Neural progenitor cell (in vitro differentiated cells): ENCODE measurements at regions not wholly inside any gene's neighbourhood (a gene's known extent, or its start where the extent isn't known, plus 50 kb on each side); places are given as distances from the start of the nearest gene placed in this dataset.

Source experiments
- DNase-seq: peaks from one replicate; pipeline ENCODE4 v3.0.0-alpha.2; 2016; ENCODE audit warnings: low spot score
- H2AFZ ChIP-seq: fragments of 200-600 bp; sonication (generic); replicated peaks from 2 replicates; pipeline ENCODE4 v1.6.1; 2016; ENCODE audit warnings: antibody characterized with exemption
- H3F3A ChIP-seq: fragments of 200-600 bp; sonication (generic); 2 replicates; pipeline ENCODE4 v1.6.1; 2016; ENCODE audit warnings: antibody characterized with exemption, low read depth
- H3K27ac ChIP-seq: fragments of 200-600 bp; sonication (generic); 2 replicates; pipeline ENCODE4 v1.5.1; 2016; ENCODE audit warnings: mild to moderate bottlenecking
- H3K27me3 ChIP-seq: fragments of 200-600 bp; sonication (generic); 2 replicates; pipeline ENCODE4 v1.6.1; 2016; ENCODE audit warnings: mild to moderate bottlenecking, moderate library complexity
- H3K36me3 ChIP-seq: fragments of 200-600 bp; sonication (generic); 2 replicates; pipeline ENCODE4 v1.5.1; 2016
- H3K4me1 ChIP-seq: fragments of 200-600 bp; sonication (generic); 2 replicates; pipeline ENCODE4 v1.6.1; 2016; ENCODE audit warnings: mixed run types
- H3K4me2 ChIP-seq: fragments of 200-600 bp; sonication (generic); 2 replicates; pipeline ENCODE4 v1.6.1; 2016
- H3K4me3 ChIP-seq: fragments of 200-600 bp; sonication (generic); 2 replicates; pipeline ENCODE4 v1.5.1; 2016
- H3K79me2 ChIP-seq: fragments of 200-600 bp; sonication (generic); 2 replicates; pipeline ENCODE4 v1.6.1; 2016; ENCODE audit warnings: low read depth
- H3K9ac ChIP-seq: fragments of 200-600 bp; sonication (generic); 2 replicates; pipeline ENCODE4 v1.6.1; 2016
- H3K9me3 ChIP-seq: fragments of 200-600 bp; sonication (generic); 2 replicates; pipeline ENCODE4 v1.5.1; 2016; ENCODE audit warnings: low read depth
- H4K20me1 ChIP-seq: fragments of 200-600 bp; sonication (generic); 2 replicates; pipeline ENCODE4 v1.6.1; 2016; ENCODE audit warnings: low read depth
- H3K27ac Mint-ChIP-seq: 3 replicates; pipeline ENCODE4 v1.8.0; 2021; ENCODE audit warnings: mixed read lengths
- H3K27me3 Mint-ChIP-seq: 2 replicates; pipeline ENCODE4 v1.8.0; 2022; ENCODE audit warnings: low read depth, mild to moderate bottlenecking, inconsistent platforms, moderate library complexity, mixed read lengths; ENCODE audit not compliant: insufficient read depth
- H3K36me3 Mint-ChIP-seq: 3 replicates; pipeline ENCODE4 v1.8.0; 2021; ENCODE audit warnings: mixed read lengths
- H3K4me1 Mint-ChIP-seq: 3 replicates; pipeline ENCODE4 v1.8.0; 2021; ENCODE audit warnings: mixed read lengths
- H3K4me3 Mint-ChIP-seq: 3 replicates; pipeline ENCODE4 v1.8.0; 2021; ENCODE audit warnings: mild to moderate bottlenecking, moderate library complexity, mixed read lengths
- H3K9me3 Mint-ChIP-seq: 3 replicates; pipeline ENCODE4 v1.8.0; 2020; ENCODE audit warnings: mixed read lengths
- CTCF ChIP-seq: fragments of 200-600 bp; sonication (generic); IDR thresholded peaks from 2 replicates; pipeline ENCODE4 v1.5.1; 2017; ENCODE audit warnings: antibody characterized with exemption, mild to moderate bottlenecking
- EZH2 ChIP-seq: fragments of 200-600 bp; sonication (generic); IDR thresholded peaks from 2 replicates; pipeline ENCODE4 v1.6.1; 2017; ENCODE audit warnings: antibody characterized with exemption, mild to moderate bottlenecking, moderate library complexity
- EZH2phosphoT487 ChIP-seq: fragments of 200-600 bp; sonication (generic); IDR thresholded peaks from 2 replicates; pipeline ENCODE4 v1.6.1; 2017; ENCODE audit warnings: antibody characterized with exemption

GRCh38 chr9:1337169-1337568 is 287.0 kb downstream of the DMRT2 start:
- peaks cover 5% of the 10 kb centered on the region for H3K27me3 Mint-ChIP-seq
- H3K9me3 ChIP-seq, result peaks cover 28% of the 10 kb centered on the region
- no peak for TF ChIP-seq EZH2
- no peak for TF ChIP-seq EZH2phosphoT487
- TF ChIP-seq CTCF, result no peak

GRCh38 chr9:1340390-1340789 is 290.2 kb downstream of the DMRT2 start:
- Histone ChIP-seq H3F3A (no peaks in the 10 kb centered on the region), H3K27ac (no peak overlapping the region), H3K9ac (no peak overlapping the region), H3K36me3 (no peaks in the 10 kb centered on the region), H3K79me2 (no peaks in the 10 kb centered on the region), H3K4me2 (no peak overlapping the region), H3K4me3 (no peak overlapping the region), H3K9me3 (peaks cover 36% of the 10 kb centered on the region), H3K27me3 (no peaks in the 10 kb centered on the region), H3K4me1 (no peaks in the 10 kb centered on the region), H4K20me1 (no peaks in the 10 kb centered on the region), H2AFZ (no peak overlapping the region)
- Mint-ChIP-seq H3K4me1 (no peaks in the 10 kb centered on the region), H3K4me3 (no peak overlapping the region), H3K27me3 (peaks cover 5% of the 10 kb centered on the region), H3K9me3 (peaks cover 2% of the 10 kb centered on the region), H3K27ac (no peak overlapping the region), H3K36me3 (no peaks in the 10 kb centered on the region)
- no peak for DNase-seq
- TF ChIP-seq EZH2phosphoT487, result no peak
- no peak for TF ChIP-seq EZH2
- no peak for TF ChIP-seq CTCF

More at GRCh38 chr9:1337169-1337568, 287.0 kb downstream of the DMRT2 start:
- H2AFZ ChIP-seq, result no peak overlapping the region
- no peak for DNase-seq
- no peaks in the 10 kb centered on the region for H3K36me3 Mint-ChIP-seq
- H3K9me3 Mint-ChIP-seq, result no peaks in the 10 kb centered on the region
- H3K4me1 Mint-ChIP-seq, result peaks cover 2% of the 10 kb centered on the region
- no peak overlapping the region for H3K27ac ChIP-seq
- no peak overlapping the region for H3K4me2 ChIP-seq
- H3K27me3 ChIP-seq, result no peaks in the 10 kb centered on the region
- no peaks in the 10 kb centered on the region for H4K20me1 ChIP-seq
- H3K9ac ChIP-seq, result no peak overlapping the region
- H3K4me1 ChIP-seq, result no peaks in the 10 kb centered on the region
- no peak overlapping the region for H3K27ac Mint-ChIP-seq
- no peak overlapping the region for H3K4me3 Mint-ChIP-seq
- no peaks in the 10 kb centered on the region for H3F3A ChIP-seq
- no peaks in the 10 kb centered on the region for H3K36me3 ChIP-seq
- no peak overlapping the region for H3K4me3 ChIP-seq
- no peaks in the 10 kb centered on the region for H3K79me2 ChIP-seq

- no peaks in the 10 kb centered on the region for H3K79me2 ChIP-seq
- no peaks in the 10 kb centered on the region for H3K4me1 ChIP-seq
- H3F3A ChIP-seq, result no peaks in the 10 kb centered on the region
- no peaks in the 10 kb centered on the region for H4K20me1 ChIP-seq
- H3K27ac ChIP-seq, result no peak overlapping the region
- no peaks in the 10 kb centered on the region for H3K27me3 ChIP-seq
- no peak overlapping the region for H2AFZ ChIP-seq
- H3K4me2 ChIP-seq, result no peak overlapping the region
- no peak overlapping the region for H3K4me3 Mint-ChIP-seq
- H3K4me1 Mint-ChIP-seq, result peaks cover 4% of the 10 kb centered on the region
- H3K9me3 ChIP-seq, result peaks cover 21% of the 10 kb centered on the region
- no peaks in the 10 kb centered on the region for H3K36me3 ChIP-seq
- no peak overlapping the region for H3K9ac ChIP-seq
- H3K27ac Mint-ChIP-seq, result no peak overlapping the region
- no peaks in the 10 kb centered on the region for H3K36me3 Mint-ChIP-seq
- TF ChIP-seq EZH2phosphoT487 (no peak), EZH2 (no peak)
- peaks cover 6% of the 10 kb centered on the region for H3K9me3 Mint-ChIP-seq
- peaks cover 2% of the 10 kb centered on the region for H3K27me3 Mint-ChIP-seq
- no peak overlapping the region for H3K4me3 ChIP-seq
- no peak for DNase-seq
Observed at GRCh38 chr9:1353291-1353690, 303.1 kb downstream of the DMRT2 start.

GRCh38 chr9:1354086-1354485 is 303.9 kb downstream of the DMRT2 start:
- Histone ChIP-seq H3K4me2 (no peak overlapping the region), H3F3A (no peaks in the 10 kb centered on the region), H3K4me1 (no peaks in the 10 kb centered on the region), H4K20me1 (no peaks in the 10 kb centered on the region), H3K9ac (no peak overlapping the region), H3K27me3 (no peaks in the 10 kb centered on the region), H3K9me3 (peaks cover 18% of the 10 kb centered on the region), H3K79me2 (no peaks in the 10 kb centered on the region), H3K27ac (no peak overlapping the region), H3K4me3 (no peak overlapping the region), H2AFZ (no peak overlapping the region), H3K36me3 (no peaks in the 10 kb centered on the region)
- Mint-ChIP-seq H3K27me3 (peaks cover 2% of the 10 kb centered on the region), H3K27ac (no peak overlapping the region), H3K9me3 (peaks cover 6% of the 10 kb centered on the region), H3K36me3 (no peaks in the 10 kb centered on the region), H3K4me1 (peaks cover 4% of the 10 kb centered on the region), H3K4me3 (no peak overlapping the region)
- no peak for DNase-seq
- TF ChIP-seq CTCF (no peak), EZH2phosphoT487 (no peak), EZH2 (no peak)
